DOHH2 (cell line): ENCODE measurements at regions not wholly inside any gene's neighbourhood (a gene's known extent, or its start where the extent isn't known, plus 50 kb on each side); places are given as distances from the start of the nearest gene placed in this dataset.

Source experiments
- H3F3A ChIP-seq: fragments of 200-600 bp; sonication (generic), shearing (Covaris generic); 2 replicates; pipeline ENCODE4 v1.6.0; 2016; ENCODE audit warnings: antibody characterized with exemption, mild to moderate bottlenecking; ENCODE audit not compliant: control insufficient read depth, insufficient read depth
- H3K27ac ChIP-seq: fragments of 200-600 bp; sonication (generic); 2 replicates; pipeline ENCODE4 v1.5.1; 2014; ENCODE audit warnings: low read depth, mild to moderate bottlenecking, low read length, moderate library complexity
- H3K27me3 ChIP-seq: fragments of 200-600 bp; sonication (generic); 2 replicates; pipeline ENCODE4 v1.6.1; 2014; ENCODE audit warnings: mild to moderate bottlenecking, low read length, mixed read lengths; ENCODE audit not compliant: control insufficient read depth
- H3K36me3 ChIP-seq: fragments of 200-600 bp; sonication (generic); 2 replicates; pipeline ENCODE4 v1.6.1; 2014; ENCODE audit warnings: mild to moderate bottlenecking, low read length, moderate library complexity, mixed read lengths; ENCODE audit not compliant: control insufficient read depth
- H3K4me1 ChIP-seq: fragments of 200-600 bp; sonication (generic); 2 replicates; pipeline ENCODE4 v1.6.1; 2014; ENCODE audit warnings: mild to moderate bottlenecking, low read length, mixed read lengths; ENCODE audit not compliant: control insufficient read depth
- H3K4me2 ChIP-seq: fragments of 200-600 bp; sonication (generic); 2 replicates; pipeline ENCODE4 v1.6.0; 2014; ENCODE audit warnings: mild to moderate bottlenecking, low read length, moderate library complexity
- H3K4me3 ChIP-seq: fragments of 200-600 bp; sonication (generic); 2 replicates; pipeline ENCODE4 v1.5.1; 2014; ENCODE audit warnings: mild to moderate bottlenecking, low read length, mixed read lengths
- H3K79me2 ChIP-seq: fragments of 200-600 bp; sonication (generic); 2 replicates; pipeline ENCODE4 v1.6.1; 2014; ENCODE audit warnings: mild to moderate bottlenecking, low read length, mixed read lengths; ENCODE audit not compliant: control insufficient read depth
- H3K9me2 ChIP-seq: fragments of 200-600 bp; sonication (generic); replicated peaks from 2 replicates; pipeline ENCODE4 v1.6.1; 2014; ENCODE audit warnings: mild to moderate bottlenecking, low read length, mixed read lengths; ENCODE audit not compliant: control insufficient read depth
- H3K9me3 ChIP-seq: fragments of 200-600 bp; sonication (generic); 2 replicates; pipeline ENCODE4 v1.6.1; 2014; ENCODE audit warnings: antibody characterized with exemption, low read length, mixed read lengths; ENCODE audit not compliant: control insufficient read depth, insufficient read depth
- H4K20me1 ChIP-seq: fragments of 200-600 bp; sonication (generic); 2 replicates; pipeline ENCODE4 v1.6.0; 2014; ENCODE audit warnings: low read depth, mild to moderate bottlenecking, antibody characterized with exemption, low read length, moderate library complexity; ENCODE audit not compliant: control insufficient read depth, insufficient read depth
- EZH2phosphoT487 ChIP-seq: fragments of 200-600 bp; sonication (generic); IDR thresholded peaks from 2 replicates; pipeline ENCODE4 v1.6.1; 2017; ENCODE audit warnings: borderline replicate concordance, mild to moderate bottlenecking, antibody characterized with exemption, low read length, moderate library complexity, mixed read lengths
- TF ChIP-seq, protein P1 (sequence below): fragments of 200-600 bp; sonication (generic); IDR thresholded peaks from one replicate; pipeline ENCODE4 v1.5.1; 2014; ENCODE audit warnings: antibody characterized with exemption, mild to moderate bottlenecking, low read depth, low read length; ENCODE audit not compliant: poor library complexity, severe bottlenecking

DNA sequence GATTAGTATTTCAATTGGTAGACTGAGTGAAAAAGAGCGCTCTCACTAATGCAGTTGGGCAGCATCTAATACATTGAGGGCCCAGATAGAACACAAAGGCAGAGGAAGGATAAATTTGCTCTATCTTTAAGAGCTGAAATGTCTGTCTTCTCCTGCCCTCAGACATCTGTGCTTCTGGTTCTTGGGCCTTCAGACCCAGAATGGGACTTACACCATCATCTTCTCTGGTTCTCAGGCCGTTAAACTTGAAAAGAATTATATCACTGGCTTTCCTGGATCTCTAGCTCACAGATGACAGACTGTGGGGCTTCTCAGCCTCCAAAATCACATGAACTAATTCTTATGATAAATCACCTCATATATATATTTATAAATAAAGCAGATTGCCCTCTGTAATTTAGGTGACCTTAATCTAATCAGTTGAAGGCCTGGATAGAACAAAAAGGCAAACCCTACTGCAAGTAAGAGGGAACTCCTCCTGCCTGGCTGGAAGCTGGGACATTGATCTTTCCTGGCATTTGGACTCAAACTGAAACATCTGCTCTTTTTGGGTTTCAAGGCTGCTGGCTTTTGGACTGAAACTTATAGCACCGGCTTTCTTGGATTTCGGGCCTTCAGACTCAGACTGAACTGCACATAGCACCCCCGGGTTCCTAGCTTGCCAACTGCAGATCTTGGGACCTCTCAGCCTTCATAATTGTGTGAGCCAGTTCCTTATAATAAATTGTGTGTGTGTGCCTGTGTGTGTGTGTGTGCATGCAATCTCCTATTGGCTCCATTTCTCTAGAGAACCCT is 390.4 kb upstream of the PLXNA2 start:
- no peak overlapping the region for H3K4me3 ChIP-seq
- H3K4me1 ChIP-seq = no peaks in the 10 kb centered on the region
- no peaks in the 10 kb centered on the region for H3F3A ChIP-seq
- no peak overlapping the region for H3K4me2 ChIP-seq
- H3K9me2 ChIP-seq = no peaks in the 10 kb centered on the region
- H3K36me3 ChIP-seq = no peaks in the 10 kb centered on the region
- TF ChIP-seq, protein P1, sequence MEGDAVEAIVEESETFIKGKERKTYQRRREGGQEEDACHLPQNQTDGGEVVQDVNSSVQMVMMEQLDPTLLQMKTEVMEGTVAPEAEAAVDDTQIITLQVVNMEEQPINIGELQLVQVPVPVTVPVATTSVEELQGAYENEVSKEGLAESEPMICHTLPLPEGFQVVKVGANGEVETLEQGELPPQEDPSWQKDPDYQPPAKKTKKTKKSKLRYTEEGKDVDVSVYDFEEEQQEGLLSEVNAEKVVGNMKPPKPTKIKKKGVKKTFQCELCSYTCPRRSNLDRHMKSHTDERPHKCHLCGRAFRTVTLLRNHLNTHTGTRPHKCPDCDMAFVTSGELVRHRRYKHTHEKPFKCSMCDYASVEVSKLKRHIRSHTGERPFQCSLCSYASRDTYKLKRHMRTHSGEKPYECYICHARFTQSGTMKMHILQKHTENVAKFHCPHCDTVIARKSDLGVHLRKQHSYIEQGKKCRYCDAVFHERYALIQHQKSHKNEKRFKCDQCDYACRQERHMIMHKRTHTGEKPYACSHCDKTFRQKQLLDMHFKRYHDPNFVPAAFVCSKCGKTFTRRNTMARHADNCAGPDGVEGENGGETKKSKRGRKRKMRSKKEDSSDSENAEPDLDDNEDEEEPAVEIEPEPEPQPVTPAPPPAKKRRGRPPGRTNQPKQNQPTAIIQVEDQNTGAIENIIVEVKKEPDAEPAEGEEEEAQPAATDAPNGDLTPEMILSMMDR = no peak
- TF ChIP-seq EZH2phosphoT487 = no peak
- no peaks in the 10 kb centered on the region for H3K9me3 ChIP-seq
- H3K27ac ChIP-seq = no peak overlapping the region
- no peaks in the 10 kb centered on the region for H4K20me1 ChIP-seq
- H3K79me2 ChIP-seq = no peaks in the 10 kb centered on the region
- no peaks in the 10 kb centered on the region for H3K27me3 ChIP-seq

DNA sequence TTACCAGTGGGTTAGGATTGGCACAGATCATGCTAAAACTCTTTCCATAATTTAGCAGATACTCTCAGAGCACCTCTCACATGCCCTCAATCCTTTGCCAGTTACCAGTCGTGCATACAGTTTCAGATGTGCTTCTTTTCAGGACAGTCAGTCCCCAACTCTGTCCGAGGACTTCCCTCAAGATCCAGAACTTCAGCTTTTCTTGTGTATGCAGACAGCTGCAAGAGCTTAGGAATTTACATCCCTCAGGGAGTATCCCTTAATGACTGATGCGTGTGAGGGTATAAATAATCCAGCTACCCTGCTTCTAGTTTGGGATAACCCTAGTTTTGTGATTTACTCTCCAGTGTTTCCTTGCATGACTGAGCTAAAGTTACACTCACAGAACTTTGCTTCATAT is 393.0 kb upstream of the PLXNA2 start:
- TF ChIP-seq, protein P1 = no peak
- TF ChIP-seq EZH2phosphoT487 = no peak
- H3K4me3 ChIP-seq = no peak overlapping the region
- H3K4me2 ChIP-seq = no peak overlapping the region
- no peaks in the 10 kb centered on the region for H3K4me1 ChIP-seq
- H3K9me2 ChIP-seq = no peaks in the 10 kb centered on the region
- no peaks in the 10 kb centered on the region for H3K27me3 ChIP-seq
- no peaks in the 10 kb centered on the region for H4K20me1 ChIP-seq
- H3F3A ChIP-seq = no peaks in the 10 kb centered on the region
- H3K27ac ChIP-seq = no peak overlapping the region
- no peaks in the 10 kb centered on the region for H3K79me2 ChIP-seq
- no peaks in the 10 kb centered on the region for H3K9me3 ChIP-seq
- no peaks in the 10 kb centered on the region for H3K36me3 ChIP-seq

DNA sequence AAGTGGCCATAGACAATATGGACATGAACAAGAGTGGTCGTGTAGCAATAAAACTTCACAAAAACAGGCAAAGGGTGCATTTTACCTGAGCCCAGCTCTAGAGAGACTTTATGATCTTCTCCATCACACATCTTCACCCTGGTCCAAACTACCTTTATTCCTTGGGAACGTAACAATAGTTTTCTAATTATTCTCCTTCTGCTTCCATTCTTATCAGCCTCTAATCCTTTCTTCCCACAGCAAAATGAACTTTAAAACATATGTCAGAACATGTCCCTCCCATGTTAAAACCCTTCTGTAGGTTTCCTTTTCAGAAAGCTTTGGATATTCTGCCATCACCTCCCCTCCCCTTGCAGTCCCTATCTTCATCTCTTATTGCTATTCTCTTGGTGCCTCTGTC is 395.2 kb upstream of the PLXNA2 start:
- no peaks in the 10 kb centered on the region for H4K20me1 ChIP-seq
- no peak for TF ChIP-seq EZH2phosphoT487
- TF ChIP-seq, protein P1 = no peak
- H3K79me2 ChIP-seq = no peaks in the 10 kb centered on the region
- no peaks in the 10 kb centered on the region for H3K27me3 ChIP-seq
- no peaks in the 10 kb centered on the region for H3K9me2 ChIP-seq
- no peaks in the 10 kb centered on the region for H3K4me1 ChIP-seq
- H3K36me3 ChIP-seq = no peaks in the 10 kb centered on the region
- H3K9me3 ChIP-seq = no peaks in the 10 kb centered on the region
- H3K4me2 ChIP-seq = no peak overlapping the region
- no peak overlapping the region for H3K27ac ChIP-seq
- H3F3A ChIP-seq = no peaks in the 10 kb centered on the region
- no peak overlapping the region for H3K4me3 ChIP-seq
